A549 (cell line): ENCODE measurements at regions not wholly inside any gene's neighbourhood (a gene's known extent, or its start where the extent isn't known, plus 50 kb on each side); places are given as distances from the start of the nearest gene placed in this dataset.

Experiments
- ATAC-seq, 2 experiments: fragments of 200-7000 bp in 1 of 2; fragments of >200 bp in 1 of 2; cut with Nextera tagmentation in 1 of 2; cut with Tn5 transposase in 1 of 2; 3 replicates each; pipeline versions ENCODE4 v1.8.0 to v1.9.1; 2018 to 2020; ENCODE audit warnings: mild to moderate bottlenecking in 1 of 2, moderate library complexity in 1 of 2
- CTCF ChIA-PET: fragments of 300-600 bp; sonication (Branson Sonifier 250); formaldehyde crosslinking; extraction: SDS; loops from one replicate; lab custom pipeline; 2021; ENCODE audit warnings: antibody characterized with exemption, inconsistent platforms; lab: Yijun Ruan, JAX
- POLR2A ChIA-PET: fragments of 350-600 bp; formaldehyde crosslinking; extraction: SDS; loops from one replicate; lab custom pipeline; 2021; ENCODE audit warnings: antibody characterized with exemption, inconsistent platforms; lab: Yijun Ruan, JAX
- DNase-seq, 2 experiments: peaks; one replicate each; pipeline versions ENCODE4 v3.0.0 to v3.0.0-alpha.2; 2011 to 2016; ENCODE audit warnings: low read depth in 1 of 2, low spot score in 1 of 2
- FAIRE-seq: peaks from 2 replicates; lab custom pipeline; 2011; peaks lifted over from hg19 to GRCh38; lab: Jason Lieb, UNC
- H3K27ac ChIP-seq, 2 experiments: fragments of >200 bp; sonication (Bioruptor Twin); formaldehyde crosslinking; 3 replicates each; pipeline ENCODE4 v1.5.1; 2016 to 2017
- H3K4me1 ChIP-seq: fragments of >200 bp; sonication (Bioruptor Twin); formaldehyde crosslinking; 3 replicates; pipeline ENCODE4 v1.6.1; 2016
- H3K4me2 ChIP-seq: fragments of >200 bp; sonication (Bioruptor Twin); formaldehyde crosslinking; 3 replicates; pipeline ENCODE4 v1.6.1; 2016
- H3K4me3 ChIP-seq: fragments of >200 bp; sonication (Bioruptor Twin); formaldehyde crosslinking; 3 replicates; pipeline ENCODE4 v1.5.1; 2016
- H3K9me3 ChIP-seq: fragments of >200 bp; sonication (Bioruptor Twin); formaldehyde crosslinking; 3 replicates; pipeline ENCODE4 v1.6.1; 2016
- ATOH8 ChIP-seq: fragments of 250-450 bp; sonication (Bioruptor Pico); IDR thresholded peaks from 2 replicates; pipeline ENCODE4 v1.5.0; 2020; ENCODE audit warnings: low read depth, mild to moderate bottlenecking, moderate library complexity
- BHLHE40 ChIP-seq: IDR thresholded peaks from 2 replicates; pipeline ENCODE4 v1.6.1; 2012; ENCODE audit warnings: low read depth, low read length, inconsistent platforms
- CEBPB ChIP-seq, 2 experiments: fragments of >200 bp in 1 of 2; sonication (Bioruptor Twin) in 1 of 2; formaldehyde crosslinking in 1 of 2; IDR thresholded peaks; 2 replicates each; pipeline ENCODE4 v1.6.1; 2012 to 2016
- E2F6 ChIP-seq: IDR thresholded peaks from 2 replicates; pipeline ENCODE4 v1.6.1; 2012; ENCODE audit warnings: low read depth, borderline replicate concordance
- EHF ChIP-seq: fragments of 250-450 bp; sonication (Bioruptor Pico); IDR thresholded peaks from 2 replicates; pipeline ENCODE4 v1.5.0; 2020; ENCODE audit warnings: mild to moderate bottlenecking
- ESRRA ChIP-seq: fragments of 150-350 bp; IDR thresholded peaks from 2 replicates; pipeline ENCODE4 v1.6.1; 2014; ENCODE audit warnings: mild to moderate bottlenecking, low read length, borderline replicate concordance
- FOSB ChIP-seq: fragments of 250-450 bp; sonication (Bioruptor Pico); IDR thresholded peaks from 2 replicates; pipeline ENCODE4 v1.5.0; 2020; ENCODE audit warnings: mild to moderate bottlenecking, moderate library complexity
- HDAC2 ChIP-seq: fragments of 200-600 bp; sonication (generic); IDR thresholded peaks from 2 replicates; pipeline ENCODE4 v1.6.1; 2016
- HES2 ChIP-seq: fragments of >200 bp; sonication (Bioruptor Twin); formaldehyde crosslinking; IDR thresholded peaks from 2 replicates; pipeline ENCODE4 v1.6.1; 2016
- HEYL ChIP-seq: fragments of 250-450 bp; sonication (Bioruptor Pico); IDR thresholded peaks from 2 replicates; pipeline ENCODE4 v1.8.0; 2021; ENCODE audit warnings: mild to moderate bottlenecking, moderate library complexity
- HOXB13 ChIP-seq: fragments of 250-450 bp; sonication (Bioruptor Pico); IDR thresholded peaks from 2 replicates; pipeline ENCODE4 v1.5.0; 2020; ENCODE audit warnings: low read depth, mild to moderate bottlenecking, moderate library complexity
- HOXB5 ChIP-seq: fragments of 250-450 bp; sonication (Bioruptor Pico); IDR thresholded peaks from 2 replicates; pipeline ENCODE4 v1.5.0; 2020; ENCODE audit warnings: mild to moderate bottlenecking, moderate library complexity
- KDM1A ChIP-seq: fragments of 200-600 bp; sonication (generic); IDR thresholded peaks from 2 replicates; pipeline ENCODE4 v1.6.1; 2016; ENCODE audit warnings: low read depth, mild to moderate bottlenecking
- KDM5A ChIP-seq: fragments of 200-600 bp; sonication (generic); IDR thresholded peaks from 2 replicates; pipeline ENCODE4 v1.6.1; 2016; ENCODE audit warnings: antibody characterized with exemption, mild to moderate bottlenecking
- MAFK ChIP-seq: fragments of 450-650 bp; IDR thresholded peaks from 2 replicates; pipeline ENCODE4 v1.6.1; 2014; ENCODE audit not compliant: partially characterized antibody
- NFE2L2 ChIP-seq: fragments of 150-350 bp; conservative IDR thresholded peaks from 2 replicates; pipeline ENCODE4 v1.6.1; 2014; ENCODE audit warnings: low read length
- NR3C1 ChIP-seq: fragments of >200 bp; sonication (Bioruptor Twin); formaldehyde crosslinking; IDR thresholded peaks from 3 replicates; pipeline ENCODE4 v1.6.1; 2017
- POLR2A ChIP-seq: IDR thresholded peaks from 2 replicates; pipeline ENCODE4 v1.6.1; 2012; ENCODE audit warnings: mild to moderate bottlenecking, low read length
- REST ChIP-seq: fragments of 200-600 bp; sonication (generic); IDR thresholded peaks from 2 replicates; pipeline ENCODE4 v1.6.1; 2016; ENCODE audit warnings: antibody characterized with exemption, mild to moderate bottlenecking, moderate library complexity
- RFX5 ChIP-seq: fragments of 450-650 bp; IDR thresholded peaks from 2 replicates; pipeline ENCODE4 v1.7.1; 2014; ENCODE audit warnings: antibody characterized with exemption, mild to moderate bottlenecking, moderate library complexity
- SMC3 ChIP-seq: fragments of >200 bp; sonication (Bioruptor Twin); formaldehyde crosslinking; IDR thresholded peaks from 3 replicates; pipeline ENCODE4 v1.6.1; 2018; ENCODE audit warnings: inconsistent platforms
- SREBF2 ChIP-seq: fragments of 450-650 bp; IDR thresholded peaks from 2 replicates; pipeline ENCODE4 v1.6.1; 2014; ENCODE audit warnings: mild to moderate bottlenecking, moderate library complexity
- TFCP2L1 ChIP-seq: fragments of 250-450 bp; sonication (Bioruptor Pico); IDR thresholded peaks from 2 replicates; pipeline ENCODE4 v1.5.0; 2021; ENCODE audit warnings: mild to moderate bottlenecking
- TP53 ChIP-seq: fragments of 250-450 bp; sonication (Bioruptor Pico); IDR thresholded peaks from 2 replicates; pipeline ENCODE4 v1.5.0; 2021; ENCODE audit warnings: mild to moderate bottlenecking, moderate library complexity
- ZNF302 ChIP-seq: fragments of 250-450 bp; sonication (Bioruptor Pico); IDR thresholded peaks from 2 replicates; pipeline ENCODE4 v1.9.0; 2021; ENCODE audit warnings: inconsistent platforms, mild to moderate bottlenecking, moderate library complexity
- ZSCAN20 ChIP-seq: fragments of 250-450 bp; sonication (Bioruptor Pico); IDR thresholded peaks from 2 replicates; pipeline ENCODE4 v1.8.0; 2022; ENCODE audit warnings: mild to moderate bottlenecking, moderate library complexity
- WGBS: methylation state at CpG from one replicate; pipeline ENCODE4 v1.1.6; 2017; ENCODE audit errors: missing lambda C conversion rate; 5-methylcytosine and 5-hydroxymethylcytosine counted together

GRCh38 chr3:84165328-84165727 lies 793.5 kb upstream of the CADM2 start:
- ATAC-seq (no peak), FAIRE-seq (no peak), DNase-seq (no peak)
- CTCF ChIA-PET = no interaction called here
- no peak overlapping the region for H3K4me2 ChIP-seq
- POLR2A ChIA-PET = no interaction called here
- H3K4me1 ChIP-seq = no peaks in the 10 kb centered on the region
- no peak overlapping the region for H3K4me3 ChIP-seq
- H3K27ac ChIP-seq = no peak overlapping the region
- TF ChIP-seq BHLHE40 (no peak), TP53 (no peak), SREBF2 (no peak), MAFK (no peak), REST (no peak), RFX5 (no peak), TFCP2L1 (no peak), HOXB13 (CRISPR knock-in tag) (no peak), KDM5A (no peak), ATOH8 (CRISPR knock-in tag) (no peak), FOSB (no peak), KDM1A (no peak), NR3C1 (no peak)
- H3K9me3 ChIP-seq = peaks cover 5% of the 10 kb centered on the region; the same call in 2 of the 3 replicates

GRCh38 chr3:84175449-84175848 lies 783.3 kb upstream of the CADM2 start:
- ChIA-PET CTCF (no interaction called here), POLR2A (no interaction called here)
- H3K4me1 ChIP-seq = no peaks in the 10 kb centered on the region
- no peak for ATAC-seq
- peaks cover 5% of the 10 kb centered on the region; the same call in 2 of the 3 replicates for H3K9me3 ChIP-seq
- FAIRE-seq = no peak
- no peak overlapping the region for H3K27ac ChIP-seq
- WGBS = 26% methylated on average over 5 of the region's 5 CpGs
- H3K4me3 ChIP-seq = no peak overlapping the region
- no peak overlapping the region for H3K4me2 ChIP-seq
- TF ChIP-seq HEYL (CRISPR knock-in tag) = no peak
- TF ChIP-seq CEBPB (IDR thresholded peaks at IDR 0.05) = 0 out of 4 replicates have a peak, but pooled peaks of 1 of the 2 experiments have one; percentile 16
- no peak for TF ChIP-seq ESRRA
- TF ChIP-seq MAFK = no peak
- TF ChIP-seq NR3C1 = no peak
- TF ChIP-seq EHF (CRISPR knock-in tag) = no peak
- DNase-seq = no peak

GRCh38 chr3:84184937-84185336 lies 773.9 kb upstream of the CADM2 start:
- WGBS = 5% methylated on average over 2 of the region's 2 CpGs

More at GRCh38 chr3:84184937-84185336, 773.9 kb upstream of the CADM2 start:
- ChIA-PET CTCF (no interaction called here), POLR2A (no interaction called here)
- TF ChIP-seq HOXB5 (CRISPR knock-in tag) (no peak), ZNF302 (no peak), MAFK (no peak), POLR2A (no peak), NFE2L2 (no peak), HDAC2 (no peak), CEBPB (IDR thresholded peaks at IDR 0.05) (no peak), HES2 (no peak), E2F6 (no peak), BHLHE40 (no peak), SMC3 (no peak), FOSB (no peak), ZSCAN20 (no peak)
- no peak for DNase-seq
- FAIRE-seq = no peak
- Histone ChIP-seq H3K4me1 (no peaks in the 10 kb centered on the region), H3K9me3 (no peaks in the 10 kb centered on the region), H3K4me3 (no peak overlapping the region), H3K4me2 (no peak overlapping the region), H3K27ac (no peak overlapping the region)
- no peak for ATAC-seq
